ENCODE measurements at regions not wholly inside any gene's neighbourhood (a gene's known extent, or its start where the extent isn't known, plus 50 kb on each side); places are given as distances from the start of the nearest gene placed in this dataset.

DNA sequence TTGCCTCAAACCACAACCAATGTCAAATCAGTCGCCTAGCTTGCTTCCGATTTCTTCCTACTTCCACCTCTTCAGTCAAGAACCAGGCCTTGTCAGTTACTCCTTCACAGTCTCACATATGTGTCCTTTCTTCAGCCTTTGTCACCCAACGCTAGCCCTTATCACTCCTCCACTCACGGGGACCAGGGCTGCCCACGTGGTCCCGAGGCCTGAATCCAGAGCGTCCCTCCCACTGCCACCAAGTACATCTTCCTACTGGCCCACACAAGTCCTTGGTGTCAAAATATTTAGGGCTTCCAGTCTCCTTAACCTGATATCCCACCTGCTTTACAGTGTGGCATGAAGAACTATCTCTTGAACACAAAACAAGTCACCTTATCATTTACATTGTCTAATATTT lies 119.1 kb upstream of the SPRED2 start:
- Histone ChIP-seq H4K8ac (ENCODE audit: extremely low read depth, insufficient read depth, low read length) (peak overlapping the region; percentile 20; the same call in 1 of the 2 replicates), H3K27me3 (replicated peaks in 1 of 4; ENCODE audit: control insufficient read depth in 3 of 4, extremely low read depth in 1 of 4, insufficient read depth in 3 of 4, low read length in 3 of 4) (peaks cover 0 to 5% (median 3%) of the 10 kb centered on the region in 4 experiments; a peak in 4 of 7 replicates), H3K14ac (ENCODE audit: insufficient read length) (no peak overlapping the region), H3K9me3 (ENCODE audit: insufficient read depth in 2 of 2, low read depth in 1 of 2, low read length in 1 of 2) (no peaks in the 10 kb centered on the region), H4K91ac (replicated peaks; ENCODE audit: insufficient read length, low read length) (no peak overlapping the region), H2AFZ (ENCODE audit: low read length) (no peak overlapping the region), H2BK120ac (replicated peaks; ENCODE audit: low read depth, low read length) (no peak overlapping the region), H3K56ac (replicated peaks; ENCODE audit: insufficient read length, low read depth, low read length) (no peak overlapping the region), H3K4me1 (replicated peaks in 1 of 4; ENCODE audit: control insufficient read depth in 3 of 4, insufficient read depth in 4 of 4, low read length in 3 of 4) (peaks cover 0 to 1% (median 0%) of the 10 kb centered on the region in 4 experiments; a peak in 1 of 7 replicates), H2AK5ac (ENCODE audit: low read depth, low read length) (no peak overlapping the region), H3K79me2 (ENCODE audit: control insufficient read depth in 1 of 2, insufficient read depth in 2 of 2, low read length in 2 of 2) (no peaks in the 10 kb centered on the region), H3K4me2 (ENCODE audit: insufficient read depth in 1 of 2, low read depth in 2 of 2, low read length in 2 of 2) (no peak overlapping the region), H3K27ac (ENCODE audit: low read depth, low read length) (no peak overlapping the region), H3K18ac (ENCODE audit: extremely low read depth, low read length) (no peak overlapping the region), H3K36me3 (ENCODE audit: control insufficient read depth in 2 of 4, insufficient read depth in 4 of 4, low read length in 3 of 4) (no peaks in the 10 kb centered on the region), H3K23me2 (ENCODE audit: low read depth, low read length) (no peaks in the 10 kb centered on the region), H2BK5ac (ENCODE audit: low read depth, low read length) (no peak overlapping the region), H3K79me1 (ENCODE audit: low read depth, low read length) (no peaks in the 10 kb centered on the region), H2BK12ac (ENCODE audit: low read depth, low read length) (no peak overlapping the region), H2BK20ac (ENCODE audit: low read length) (no peak overlapping the region), H2BK15ac (ENCODE audit: low read length) (no peak overlapping the region), H3K9ac (replicated peaks in 1 of 4; ENCODE audit: extremely low read depth in 1 of 4, low read depth in 3 of 4, low read length in 3 of 4) (no peak overlapping the region), H3K23ac (ENCODE audit: insufficient read length) (no peak overlapping the region), H3K4ac (replicated peaks; ENCODE audit: insufficient read length, low read depth, low read length) (no peak overlapping the region), H3K4me3 (ENCODE audit: extremely low read depth in 1 of 4, insufficient read depth in 2 of 4, low read depth in 3 of 4, low read length in 4 of 4) (no peak overlapping the region), H4K20me1 (replicated peaks in 1 of 2; ENCODE audit: control insufficient read depth in 1 of 2, insufficient read depth in 2 of 2, low read length in 2 of 2) (no peaks in the 10 kb centered on the region), H4K5ac (ENCODE audit: insufficient read length, low read depth, low read length) (no peak overlapping the region)
- ChIA-PET POLR2A (ENCODE audit: partially characterized antibody) (no interaction called here), CTCF (ENCODE audit: partially characterized antibody) (interaction anchor here (0.8 to 1.0 kb wide), 3 partner anchors 113 to 417 kb away, joined by 3 to 4 read pairs (median 3); no protein-coding TSS in a partner anchor)
- TF ChIP-seq, protein P1, sequence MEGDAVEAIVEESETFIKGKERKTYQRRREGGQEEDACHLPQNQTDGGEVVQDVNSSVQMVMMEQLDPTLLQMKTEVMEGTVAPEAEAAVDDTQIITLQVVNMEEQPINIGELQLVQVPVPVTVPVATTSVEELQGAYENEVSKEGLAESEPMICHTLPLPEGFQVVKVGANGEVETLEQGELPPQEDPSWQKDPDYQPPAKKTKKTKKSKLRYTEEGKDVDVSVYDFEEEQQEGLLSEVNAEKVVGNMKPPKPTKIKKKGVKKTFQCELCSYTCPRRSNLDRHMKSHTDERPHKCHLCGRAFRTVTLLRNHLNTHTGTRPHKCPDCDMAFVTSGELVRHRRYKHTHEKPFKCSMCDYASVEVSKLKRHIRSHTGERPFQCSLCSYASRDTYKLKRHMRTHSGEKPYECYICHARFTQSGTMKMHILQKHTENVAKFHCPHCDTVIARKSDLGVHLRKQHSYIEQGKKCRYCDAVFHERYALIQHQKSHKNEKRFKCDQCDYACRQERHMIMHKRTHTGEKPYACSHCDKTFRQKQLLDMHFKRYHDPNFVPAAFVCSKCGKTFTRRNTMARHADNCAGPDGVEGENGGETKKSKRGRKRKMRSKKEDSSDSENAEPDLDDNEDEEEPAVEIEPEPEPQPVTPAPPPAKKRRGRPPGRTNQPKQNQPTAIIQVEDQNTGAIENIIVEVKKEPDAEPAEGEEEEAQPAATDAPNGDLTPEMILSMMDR (IDR thresholded peaks at IDR 0.05; ENCODE audit: control extremely low read depth in 1 of 3, insufficient read depth in 1 of 3, low read depth in 1 of 3, low read length in 3 of 3), result no peak
- TF ChIP-seq BRCA1 (IDR thresholded peaks at IDR 0.05; ENCODE audit: low read depth, low read length), result no peak
- TF ChIP-seq FOSL1 (IDR thresholded peaks at IDR 0.05; ENCODE audit: insufficient read depth, low read depth, low read length), result no peak
- no peak for TF ChIP-seq NRF1 (IDR thresholded peaks at IDR 0.05; ENCODE audit: low read depth, low read length)
- no peak for TF ChIP-seq POLR2A (IDR thresholded peaks at IDR 0.05; ENCODE audit: control extremely low read depth in 1 of 2, low read depth in 2 of 2, low read length in 2 of 2)
- TF ChIP-seq KDM1A (IDR thresholded peaks at IDR 0.05; ENCODE audit: borderline replicate concordance, low read length), result no peak
- TF ChIP-seq, protein P2, sequence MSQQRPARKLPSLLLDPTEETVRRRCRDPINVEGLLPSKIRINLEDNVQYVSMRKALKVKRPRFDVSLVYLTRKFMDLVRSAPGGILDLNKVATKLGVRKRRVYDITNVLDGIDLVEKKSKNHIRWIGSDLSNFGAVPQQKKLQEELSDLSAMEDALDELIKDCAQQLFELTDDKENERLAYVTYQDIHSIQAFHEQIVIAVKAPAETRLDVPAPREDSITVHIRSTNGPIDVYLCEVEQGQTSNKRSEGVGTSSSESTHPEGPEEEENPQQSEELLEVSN (IDR thresholded peaks at IDR 0.05), result no peak
- TF ChIP-seq TAF7 (optimal IDR thresholded peaks at IDR 0.05; ENCODE audit: borderline replicate concordance, low read depth, low read length), result no peak
- TF ChIP-seq HDAC2 (IDR thresholded peaks at IDR 0.05; ENCODE audit: borderline replicate concordance in 1 of 2, low read depth in 2 of 2, low read length in 2 of 2), result no peak
- no peak for FAIRE-seq
- no peak for DNase-seq (ENCODE audit: low read depth in 1 of 2, low spot score in 2 of 2)
- 90% methylated on average over 7 of the region's 7 CpGs; no CpG with 5 or more reads in 1 of the 2 experiments for WGBS, 2 experiments (ENCODE audit: extremely low coverage in 1 of 2, insufficient coverage in 1 of 2, insufficient read length in 1 of 2, insufficient replicate concordance in 2 of 2, low coverage in 1 of 2, low lambda C conversion rate in 2 of 2, missing lambda C conversion rate in 1 of 2)
